ENCODE measurements at regions not wholly inside any gene's neighbourhood (a gene's known extent, or its start where the extent isn't known, plus 50 kb on each side); places are given as distances from the start of the nearest gene placed in this dataset.

- H3K9me3 Mint-ChIP-seq (ENCODE audit: unreplicated experiment), result peaks cover 2% of the 10 kb centered on the region
These were observed 214.2 kb upstream of the RAB6C start for GRCh38 chr2:129765326-129765677.

GRCh38 chr2:129765678-129766351 lies 213.7 kb upstream of the RAB6C start:
- H3K4me1 Mint-ChIP-seq (ENCODE audit: low read depth, unreplicated experiment), result peaks cover 5% of the 10 kb centered on the region
- H3K27me3 Mint-ChIP-seq (ENCODE audit: unreplicated experiment), result peaks cover 2% of the 10 kb centered on the region
- peak overlapping the region; percentile 59 for H3K27ac Mint-ChIP-seq (ENCODE audit: unreplicated experiment)
- H3K36me3 Mint-ChIP-seq (ENCODE audit: unreplicated experiment), result no peaks in the 10 kb centered on the region
- TF ChIP-seq CTCF (IDR thresholded peaks at IDR 0.05; ENCODE audit: partially characterized antibody, unreplicated experiment), result no peak
- DNase-seq, result peak; percentile 20
- H3K4me3 Mint-ChIP-seq (ENCODE audit: unreplicated experiment), result no peak overlapping the region
- H3K9me3 Mint-ChIP-seq (ENCODE audit: unreplicated experiment), result peaks cover 2% of the 10 kb centered on the region

More at GRCh38 chr2:129765326-129765677, 214.2 kb upstream of the RAB6C start:
- peak; percentile 3 for DNase-seq
- TF ChIP-seq CTCF (IDR thresholded peaks at IDR 0.05; ENCODE audit: partially characterized antibody, unreplicated experiment), result no peak
- Mint-ChIP-seq H3K27me3 (ENCODE audit: unreplicated experiment) (peaks cover 2% of the 10 kb centered on the region), H3K4me1 (ENCODE audit: low read depth, unreplicated experiment) (peaks cover 5% of the 10 kb centered on the region), H3K4me3 (ENCODE audit: unreplicated experiment) (no peak overlapping the region), H3K36me3 (ENCODE audit: unreplicated experiment) (no peaks in the 10 kb centered on the region), H3K27ac (ENCODE audit: unreplicated experiment) (no peak overlapping the region)

GRCh38 chr2:129766374-129766993 lies 213.0 kb upstream of the RAB6C start:
- Mint-ChIP-seq H3K4me1 (ENCODE audit: low read depth, unreplicated experiment) (peaks cover 5% of the 10 kb centered on the region), H3K36me3 (ENCODE audit: unreplicated experiment) (no peaks in the 10 kb centered on the region), H3K27me3 (ENCODE audit: unreplicated experiment) (peaks cover 2% of the 10 kb centered on the region), H3K4me3 (ENCODE audit: unreplicated experiment) (no peak overlapping the region), H3K9me3 (ENCODE audit: unreplicated experiment) (peaks cover 2% of the 10 kb centered on the region), H3K27ac (ENCODE audit: unreplicated experiment) (no peak overlapping the region)
- DNase-seq, result peak; percentile 7
- no peak for TF ChIP-seq CTCF (IDR thresholded peaks at IDR 0.05; ENCODE audit: partially characterized antibody, unreplicated experiment)

GRCh38 chr2:129767346-129768035 lies 212.0 kb upstream of the RAB6C start:
- peaks cover 5% of the 10 kb centered on the region for H3K4me1 Mint-ChIP-seq (ENCODE audit: low read depth, unreplicated experiment)
- DNase-seq, result no peak
- no peaks in the 10 kb centered on the region for H3K36me3 Mint-ChIP-seq (ENCODE audit: unreplicated experiment)
- TF ChIP-seq CTCF (IDR thresholded peaks at IDR 0.05; ENCODE audit: partially characterized antibody, unreplicated experiment), result no peak
- H3K27me3 Mint-ChIP-seq (ENCODE audit: unreplicated experiment), result peaks cover 2% of the 10 kb centered on the region
- no peak overlapping the region for H3K4me3 Mint-ChIP-seq (ENCODE audit: unreplicated experiment)
- peaks cover 2% of the 10 kb centered on the region for H3K9me3 Mint-ChIP-seq (ENCODE audit: unreplicated experiment)
- H3K27ac Mint-ChIP-seq (ENCODE audit: unreplicated experiment), result no peak overlapping the region

- Mint-ChIP-seq H3K27ac (ENCODE audit: unreplicated experiment) (no peak overlapping the region), H3K4me3 (ENCODE audit: unreplicated experiment) (no peak overlapping the region), H3K9me3 (ENCODE audit: unreplicated experiment) (peaks cover 2% of the 10 kb centered on the region), H3K36me3 (ENCODE audit: unreplicated experiment) (no peaks in the 10 kb centered on the region), H3K27me3 (ENCODE audit: unreplicated experiment) (peaks cover 2% of the 10 kb centered on the region), H3K4me1 (ENCODE audit: low read depth, unreplicated experiment) (peaks cover 5% of the 10 kb centered on the region)
- no peak for TF ChIP-seq CTCF (IDR thresholded peaks at IDR 0.05; ENCODE audit: partially characterized antibody, unreplicated experiment)
- DNase-seq, result no peak
These were observed 211.5 kb upstream of the RAB6C start for GRCh38 chr2:129768036-129768386.

All from glutamatergic neuron (in vitro differentiated cells).